Smooth muscle cell (in vitro differentiated cells): ENCODE measurements at regions not wholly inside any gene's neighbourhood (a gene's known extent, or its start where the extent isn't known, plus 50 kb on each side); places are given as distances from the start of the nearest gene placed in this dataset.

Experiments used
- DNase-seq: peaks from one replicate; lab custom pipeline; 2025; ENCODE audit not compliant: unreplicated experiment; lab: John Stamatoyannopoulos, UW
- H2AFZ ChIP-seq: fragments of 200-600 bp; sonication (generic); 2 replicates; pipeline ENCODE4 v1.6.0; 2016; ENCODE audit warnings: antibody characterized with exemption, low read depth, mild to moderate bottlenecking
- H3F3A ChIP-seq: fragments of 200-600 bp; sonication (generic); 2 replicates; pipeline ENCODE4 v1.6.0; 2017; ENCODE audit warnings: antibody characterized with exemption, low read depth
- H3K27ac ChIP-seq: fragments of 200-600 bp; sonication (generic); 2 replicates; pipeline ENCODE4 v1.5.1; 2016; ENCODE audit warnings: low read depth, mild to moderate bottlenecking
- H3K27me3 ChIP-seq: fragments of 200-600 bp; sonication (generic); 2 replicates; pipeline ENCODE4 v1.6.1; 2016; ENCODE audit warnings: low read depth, mild to moderate bottlenecking
- H3K36me3 ChIP-seq: fragments of 200-600 bp; sonication (generic); 2 replicates; pipeline ENCODE4 v1.5.1; 2016; ENCODE audit warnings: low read depth
- H3K4me1 ChIP-seq: fragments of 200-600 bp; sonication (generic); 2 replicates; pipeline ENCODE4 v1.5.1; 2016; ENCODE audit warnings: low read depth
- H3K4me2 ChIP-seq: fragments of 200-600 bp; sonication (generic); 2 replicates; pipeline ENCODE4 v1.6.0; 2016; ENCODE audit warnings: mild to moderate bottlenecking
- H3K4me3 ChIP-seq: fragments of 200-600 bp; sonication (generic); 2 replicates; pipeline ENCODE4 v1.5.1; 2016; ENCODE audit warnings: mild to moderate bottlenecking
- H3K79me2 ChIP-seq: fragments of 200-600 bp; sonication (generic); 2 replicates; pipeline ENCODE4 v1.6.0; 2016; ENCODE audit warnings: low read depth, mild to moderate bottlenecking
- H3K9ac ChIP-seq: fragments of 200-600 bp; sonication (generic); 2 replicates; pipeline ENCODE4 v1.6.0; 2016; ENCODE audit warnings: low read depth
- H3K9me3 ChIP-seq: fragments of 200-600 bp; sonication (generic); replicated peaks from 2 replicates; pipeline ENCODE4 v1.5.1; 2016; ENCODE audit warnings: low read depth
- H4K20me1 ChIP-seq: fragments of 200-600 bp; sonication (generic); 2 replicates; pipeline ENCODE4 v1.6.0; 2016; ENCODE audit warnings: low read depth
- WGBS: methylation state at CpG from one replicate; pipeline ENCODE4 v1.1.7; 2016; ENCODE audit warnings: low lambda C conversion rate; 5-methylcytosine and 5-hydroxymethylcytosine counted together
- TF ChIP-seq, protein P1 (sequence below): fragments of 200-600 bp; sonication (generic); IDR thresholded peaks from 2 replicates; pipeline ENCODE4 v1.5.1; 2017; ENCODE audit warnings: borderline replicate concordance, mild to moderate bottlenecking, antibody characterized with exemption; ENCODE audit not compliant: insufficient read depth, poor library complexity, severe bottlenecking

DNA sequence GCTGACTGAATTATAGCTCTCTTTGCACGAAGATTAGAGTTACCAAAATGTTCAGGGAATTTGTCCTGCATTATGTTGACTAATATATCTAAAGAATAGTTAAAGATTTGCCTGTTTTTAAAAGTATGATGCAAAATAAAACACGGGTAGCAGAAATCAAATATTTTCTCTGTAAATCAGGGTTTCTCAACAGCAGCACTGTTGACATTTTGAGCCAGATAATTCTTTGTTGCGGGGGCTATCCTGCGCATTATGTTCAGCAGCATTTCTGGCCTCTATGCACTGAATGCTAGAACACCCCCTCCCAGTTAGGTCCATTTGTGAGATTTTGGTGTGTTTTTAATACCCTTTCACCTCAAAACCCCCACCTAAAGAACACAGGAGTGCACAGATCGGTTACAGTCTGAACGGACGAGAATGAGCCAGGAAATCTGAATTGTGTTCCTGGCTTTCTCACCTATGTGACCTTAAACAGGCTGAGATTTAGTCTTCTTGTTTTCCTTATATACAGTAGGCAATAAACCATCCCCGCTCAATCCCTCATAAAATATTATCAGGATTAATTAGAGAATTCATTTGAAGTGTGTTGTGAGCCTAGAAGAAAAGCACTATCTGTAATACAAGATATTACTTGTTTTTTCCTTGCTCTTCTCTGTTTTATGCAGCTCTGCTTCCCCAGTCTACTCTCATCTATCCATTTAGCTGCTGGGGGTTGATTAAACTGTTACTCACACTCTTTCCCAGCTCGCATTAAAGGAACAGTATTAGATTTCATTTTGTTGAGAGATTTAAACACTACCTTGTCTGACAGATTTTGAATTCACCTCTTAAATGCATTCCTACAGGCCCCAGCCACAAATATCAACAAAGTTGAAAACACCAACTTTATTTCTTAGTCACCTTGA is 247.5 kb upstream of the GOLIM4 start:
- no peaks in the 10 kb centered on the region for H3K79me2 ChIP-seq
- no peaks in the 10 kb centered on the region for H3K27me3 ChIP-seq
- no peak overlapping the region for H2AFZ ChIP-seq
- H3K4me2 ChIP-seq: peak overlapping the region; percentile 72
- H3F3A ChIP-seq: no peaks in the 10 kb centered on the region
- 73% methylated on average over 9 of the region's 9 CpGs for WGBS
- no peaks in the 10 kb centered on the region for H3K36me3 ChIP-seq
- H4K20me1 ChIP-seq: no peaks in the 10 kb centered on the region
- peaks cover 15% of the 10 kb centered on the region for H3K4me1 ChIP-seq
- peak overlapping the region; percentile 80 for H3K27ac ChIP-seq
- no peaks in the 10 kb centered on the region for H3K9me3 ChIP-seq
- TF ChIP-seq, protein P1, sequence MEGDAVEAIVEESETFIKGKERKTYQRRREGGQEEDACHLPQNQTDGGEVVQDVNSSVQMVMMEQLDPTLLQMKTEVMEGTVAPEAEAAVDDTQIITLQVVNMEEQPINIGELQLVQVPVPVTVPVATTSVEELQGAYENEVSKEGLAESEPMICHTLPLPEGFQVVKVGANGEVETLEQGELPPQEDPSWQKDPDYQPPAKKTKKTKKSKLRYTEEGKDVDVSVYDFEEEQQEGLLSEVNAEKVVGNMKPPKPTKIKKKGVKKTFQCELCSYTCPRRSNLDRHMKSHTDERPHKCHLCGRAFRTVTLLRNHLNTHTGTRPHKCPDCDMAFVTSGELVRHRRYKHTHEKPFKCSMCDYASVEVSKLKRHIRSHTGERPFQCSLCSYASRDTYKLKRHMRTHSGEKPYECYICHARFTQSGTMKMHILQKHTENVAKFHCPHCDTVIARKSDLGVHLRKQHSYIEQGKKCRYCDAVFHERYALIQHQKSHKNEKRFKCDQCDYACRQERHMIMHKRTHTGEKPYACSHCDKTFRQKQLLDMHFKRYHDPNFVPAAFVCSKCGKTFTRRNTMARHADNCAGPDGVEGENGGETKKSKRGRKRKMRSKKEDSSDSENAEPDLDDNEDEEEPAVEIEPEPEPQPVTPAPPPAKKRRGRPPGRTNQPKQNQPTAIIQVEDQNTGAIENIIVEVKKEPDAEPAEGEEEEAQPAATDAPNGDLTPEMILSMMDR: no peak
- H3K4me3 ChIP-seq: no peak overlapping the region
- no peak for DNase-seq
- no peak overlapping the region for H3K9ac ChIP-seq

DNA sequence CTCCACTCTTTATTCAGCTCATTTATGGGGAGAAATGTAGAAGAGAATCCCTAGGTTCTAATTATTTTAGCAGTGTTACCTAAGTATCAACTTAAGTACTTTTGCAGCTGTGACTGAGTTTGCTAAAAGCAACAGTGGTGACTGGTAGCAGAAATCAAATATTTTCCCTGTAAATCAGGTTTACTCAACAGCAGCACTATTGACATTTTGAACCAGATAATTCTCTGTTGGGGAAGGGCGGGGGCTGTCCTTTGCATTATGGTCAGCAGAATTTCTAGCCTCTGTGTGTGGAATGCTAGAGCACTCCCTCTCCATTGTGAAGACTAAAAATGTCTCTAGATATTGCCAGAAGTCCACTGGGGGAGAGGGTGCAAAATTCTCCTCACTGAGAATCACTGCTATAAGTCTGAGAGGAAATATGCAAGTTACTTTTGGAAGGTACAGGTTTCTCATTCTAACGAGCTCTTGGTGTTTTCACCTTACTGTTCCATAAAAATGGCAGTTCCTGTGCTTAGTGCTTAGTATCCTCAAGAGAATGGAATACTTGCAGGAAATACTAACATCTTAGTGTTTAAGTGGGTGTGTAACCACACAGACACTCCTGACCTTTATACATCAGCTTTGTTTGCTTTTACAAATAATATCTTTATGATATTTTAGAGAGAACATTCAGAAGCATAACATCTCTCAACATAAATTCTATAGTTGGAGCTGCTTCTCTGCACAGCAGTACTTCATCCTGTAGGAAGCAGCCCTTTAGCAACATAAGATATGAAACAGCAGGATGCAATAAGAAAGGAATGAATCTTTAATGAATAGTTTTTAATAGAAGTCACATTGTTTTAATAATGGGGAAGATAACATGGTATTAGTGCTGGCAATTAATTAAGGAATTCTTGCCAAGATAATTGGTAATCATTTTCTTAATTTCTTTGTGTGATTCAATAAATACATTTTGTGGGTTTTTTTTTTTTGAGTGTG is 246.5 kb upstream of the GOLIM4 start:
- Histone ChIP-seq H3K9ac (no peak overlapping the region), H3K4me1 (peaks cover 15% of the 10 kb centered on the region), H3K27me3 (no peaks in the 10 kb centered on the region), H4K20me1 (no peaks in the 10 kb centered on the region), H3K9me3 (no peaks in the 10 kb centered on the region), H3K4me3 (no peak overlapping the region), H3K79me2 (no peaks in the 10 kb centered on the region), H3F3A (no peaks in the 10 kb centered on the region), H2AFZ (no peak overlapping the region), H3K4me2 (peak overlapping the region; percentile 72), H3K36me3 (no peaks in the 10 kb centered on the region), H3K27ac (peak overlapping the region; percentile 80)
- WGBS: 49% methylated on average over 2 of the region's 2 CpGs
- TF ChIP-seq, protein P1: no peak
- no peak for DNase-seq

DNA sequence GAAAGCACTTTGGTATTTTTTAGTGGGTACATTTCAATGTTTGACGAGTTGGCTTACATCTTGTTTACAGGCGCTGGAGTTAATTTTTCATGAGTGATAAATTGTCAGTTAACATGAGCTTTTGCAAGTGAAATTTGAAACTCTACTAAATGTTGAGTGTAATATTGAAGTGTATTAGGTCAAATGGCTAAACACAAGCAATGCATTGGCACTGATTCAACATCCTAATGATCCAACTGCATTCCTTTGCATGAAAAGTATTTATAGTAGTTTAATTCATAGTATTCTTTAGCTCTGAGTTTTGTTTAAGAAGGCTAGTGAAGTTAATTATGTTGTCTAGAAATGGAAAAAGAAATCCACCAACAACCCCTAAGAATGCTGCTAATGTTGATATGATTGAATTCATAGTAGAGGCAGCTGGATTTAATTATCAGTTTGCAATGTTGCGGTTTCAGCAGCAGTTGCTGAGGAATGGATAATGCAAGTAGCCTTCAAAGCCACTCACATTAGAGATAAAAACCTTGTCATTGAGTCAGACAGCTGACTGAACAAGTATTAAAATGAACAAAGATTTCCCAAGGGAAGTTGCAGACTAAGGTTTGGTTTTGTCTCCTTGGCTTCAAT is 245.6 kb upstream of the GOLIM4 start:
- Histone ChIP-seq H2AFZ (no peak overlapping the region), H3F3A (no peaks in the 10 kb centered on the region), H4K20me1 (no peaks in the 10 kb centered on the region), H3K9me3 (no peaks in the 10 kb centered on the region), H3K27me3 (no peaks in the 10 kb centered on the region), H3K9ac (no peak overlapping the region), H3K36me3 (no peaks in the 10 kb centered on the region), H3K4me3 (no peak overlapping the region), H3K4me2 (peak overlapping the region; percentile 72), H3K4me1 (peaks cover 15% of the 10 kb centered on the region), H3K27ac (peak overlapping the region; percentile 80), H3K79me2 (no peaks in the 10 kb centered on the region)
- TF ChIP-seq, protein P1: no peak
- WGBS: 26% methylated on average over 3 of the region's 3 CpGs
- DNase-seq: no peak
